GM12872 (cell line): ENCODE measurements at regions not wholly inside any gene's neighbourhood (a gene's known extent, or its start where the extent isn't known, plus 50 kb on each side); places are given as distances from the start of the nearest gene placed in this dataset.

ENCODE experiments used
- TF ChIP-seq, protein P1 (sequence below): IDR thresholded peaks from 3 replicates; pipeline ENCODE4 v1.5.1; 2011; ENCODE audit warnings: low read depth, mild to moderate bottlenecking, low read length, moderate library complexity; ENCODE audit not compliant: insufficient read depth

DNA sequence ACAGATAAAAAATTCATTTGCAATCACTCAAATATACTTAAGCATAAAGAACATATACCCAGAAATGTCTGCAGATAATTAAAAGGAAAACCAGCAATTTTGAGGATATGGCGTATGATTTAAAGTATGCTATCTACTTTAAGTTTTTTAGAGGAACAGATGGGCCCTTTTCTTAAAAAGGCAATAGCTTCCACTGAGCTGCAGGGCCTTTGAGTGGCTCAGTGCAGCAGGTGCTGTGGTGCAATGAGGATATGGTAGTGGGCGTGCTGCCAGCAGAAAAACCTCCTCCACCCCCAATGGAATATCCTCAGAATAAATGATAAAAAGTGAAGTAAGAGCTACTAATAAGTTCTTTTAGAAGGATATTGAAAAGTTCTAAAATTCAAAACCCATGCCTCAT is 814.5 kb downstream of the MTRR start:
- TF ChIP-seq, protein P1, sequence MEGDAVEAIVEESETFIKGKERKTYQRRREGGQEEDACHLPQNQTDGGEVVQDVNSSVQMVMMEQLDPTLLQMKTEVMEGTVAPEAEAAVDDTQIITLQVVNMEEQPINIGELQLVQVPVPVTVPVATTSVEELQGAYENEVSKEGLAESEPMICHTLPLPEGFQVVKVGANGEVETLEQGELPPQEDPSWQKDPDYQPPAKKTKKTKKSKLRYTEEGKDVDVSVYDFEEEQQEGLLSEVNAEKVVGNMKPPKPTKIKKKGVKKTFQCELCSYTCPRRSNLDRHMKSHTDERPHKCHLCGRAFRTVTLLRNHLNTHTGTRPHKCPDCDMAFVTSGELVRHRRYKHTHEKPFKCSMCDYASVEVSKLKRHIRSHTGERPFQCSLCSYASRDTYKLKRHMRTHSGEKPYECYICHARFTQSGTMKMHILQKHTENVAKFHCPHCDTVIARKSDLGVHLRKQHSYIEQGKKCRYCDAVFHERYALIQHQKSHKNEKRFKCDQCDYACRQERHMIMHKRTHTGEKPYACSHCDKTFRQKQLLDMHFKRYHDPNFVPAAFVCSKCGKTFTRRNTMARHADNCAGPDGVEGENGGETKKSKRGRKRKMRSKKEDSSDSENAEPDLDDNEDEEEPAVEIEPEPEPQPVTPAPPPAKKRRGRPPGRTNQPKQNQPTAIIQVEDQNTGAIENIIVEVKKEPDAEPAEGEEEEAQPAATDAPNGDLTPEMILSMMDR: no peak

DNA sequence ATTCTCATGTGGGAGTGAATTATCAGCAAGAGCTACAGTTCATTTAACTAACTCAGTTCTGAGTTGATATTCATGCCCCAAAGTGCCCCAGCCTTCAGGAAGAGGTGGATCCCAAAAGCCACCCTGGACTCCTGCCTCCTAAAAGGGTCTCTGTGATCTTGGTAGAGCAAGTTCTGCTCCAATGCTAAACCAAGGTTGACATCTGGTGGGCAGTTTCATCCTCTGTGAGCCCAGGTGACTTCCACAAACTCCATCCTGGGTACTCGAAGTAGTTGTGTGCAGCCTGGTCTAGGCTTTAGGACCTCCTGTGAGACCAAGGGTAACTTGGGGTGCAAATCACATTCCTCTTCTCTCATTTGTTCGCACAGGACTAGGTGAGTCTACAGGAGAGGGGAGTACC is 816.8 kb downstream of the MTRR start:
- TF ChIP-seq, protein P1: no peak

DNA sequence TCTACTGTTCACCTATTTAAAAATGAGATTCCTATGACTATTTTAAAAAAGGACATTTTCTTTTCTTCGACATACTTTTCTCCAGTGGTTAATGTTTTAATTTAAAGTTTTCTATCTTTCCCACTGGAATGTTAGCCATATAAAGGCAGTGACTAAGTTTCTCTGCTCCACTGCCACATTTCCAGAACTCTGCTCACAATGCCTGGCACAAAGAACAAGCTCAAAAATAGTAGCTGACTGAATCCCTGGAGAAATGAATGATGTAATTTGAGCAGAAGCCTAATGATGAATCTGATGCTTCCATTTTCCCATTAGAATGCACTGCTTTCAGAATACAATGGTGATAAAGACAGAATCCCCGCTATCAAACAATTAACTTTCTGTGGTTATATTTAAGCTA is 817.8 kb downstream of the MTRR start:
- TF ChIP-seq, protein P1: no peak

DNA sequence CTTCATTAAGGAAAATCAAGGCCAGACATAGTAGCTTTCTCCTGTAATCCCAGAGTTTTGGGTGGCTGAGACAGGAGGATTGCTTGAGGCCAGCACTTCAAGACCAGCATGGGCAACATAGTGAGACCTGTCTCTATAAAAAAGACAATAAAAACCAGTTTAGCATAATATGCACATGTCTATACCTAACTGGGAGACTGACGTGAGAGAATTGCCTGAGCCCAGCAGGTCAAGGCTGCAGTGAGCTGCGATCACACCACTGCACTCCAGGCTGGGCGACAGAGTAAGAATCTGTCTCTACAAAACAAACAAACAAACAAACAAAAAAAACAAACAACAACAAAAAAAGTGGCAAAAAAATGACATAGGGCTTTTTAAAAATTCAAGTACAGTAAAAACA is 820.8 kb downstream of the MTRR start:
- TF ChIP-seq, protein P1: no peak

DNA sequence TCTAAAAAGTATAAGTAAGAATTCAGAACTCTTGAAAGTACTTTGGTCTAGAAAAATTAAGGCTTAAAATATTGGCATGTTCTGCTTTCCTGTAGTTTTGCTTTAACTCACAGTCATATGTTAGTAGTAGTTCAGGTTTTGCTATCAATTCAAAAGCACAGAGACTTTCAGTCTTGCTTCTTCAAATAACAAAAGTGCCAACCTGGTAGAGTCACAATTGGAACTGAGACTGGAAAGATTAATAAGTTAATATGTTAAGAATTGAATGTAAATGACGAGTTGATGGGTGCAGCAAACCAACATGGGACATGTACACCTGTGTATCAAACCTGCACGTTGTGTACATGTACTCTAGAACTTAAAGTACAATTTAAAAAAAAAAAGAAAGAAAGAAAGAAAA is 822.3 kb downstream of the MTRR start:
- TF ChIP-seq, protein P1: no peak

DNA sequence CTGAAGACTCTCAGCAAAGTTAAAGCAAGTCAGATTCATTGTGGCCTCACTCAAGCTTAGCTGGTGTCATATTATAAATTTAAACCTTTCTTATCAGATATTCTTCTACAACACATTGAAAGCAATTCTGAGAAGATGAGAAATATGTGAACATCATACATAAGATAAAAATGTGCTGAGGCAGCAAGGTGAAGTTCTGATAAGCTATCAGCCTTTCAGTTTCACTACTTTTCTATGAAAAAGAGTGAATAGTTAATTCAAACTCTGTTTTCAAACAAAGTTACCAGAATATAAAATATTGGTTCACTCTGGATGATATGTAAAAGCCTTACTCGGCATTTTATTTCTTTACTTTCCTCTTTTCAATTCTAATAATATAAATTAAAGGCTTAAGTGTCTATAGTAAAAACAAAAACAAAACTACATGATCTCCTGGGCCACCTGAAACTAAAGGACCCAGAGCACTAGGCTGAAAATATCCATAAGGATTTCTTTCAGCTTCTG is 824.4 kb downstream of the MTRR start:
- TF ChIP-seq, protein P1: no peak

DNA sequence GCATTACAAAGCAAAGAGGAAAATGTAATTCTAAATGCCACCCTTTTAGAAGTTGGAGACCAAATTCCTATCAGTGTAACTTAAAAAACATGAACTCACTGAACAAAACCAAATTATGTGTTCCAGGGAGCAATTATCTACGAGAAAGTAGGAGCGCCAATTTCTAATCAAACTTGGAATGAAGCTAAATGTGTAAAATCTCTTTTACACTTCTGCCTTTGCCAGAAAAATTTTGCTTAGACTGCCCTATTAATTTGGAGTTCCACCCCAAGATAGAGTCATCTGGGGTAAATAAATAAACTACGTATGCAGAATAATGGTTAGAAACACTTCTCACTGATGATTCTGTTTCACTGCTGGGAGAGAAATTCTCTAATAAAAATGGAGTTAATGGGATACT is 825.6 kb downstream of the MTRR start:
- TF ChIP-seq, protein P1: no peak
